LHCN-M2 (cell line): ENCODE measurements at regions not wholly inside any gene's neighbourhood (a gene's known extent, or its start where the extent isn't known, plus 50 kb on each side); places are given as distances from the start of the nearest gene placed in this dataset.
A peak's percentile ranks its signal among the peaks of the same experiment; 100 is the strongest.
"Not testable (repeated sequence)": the region's sequence is repeated elsewhere in the genome, so short reads cannot be mapped to it uniquely, and the experiment has no call there.

Source experiments
- DNase-seq: peaks from one replicate; pipeline ENCODE4 v3.0.0-alpha.2; 2012; ENCODE audit warnings: low read depth

DNA sequence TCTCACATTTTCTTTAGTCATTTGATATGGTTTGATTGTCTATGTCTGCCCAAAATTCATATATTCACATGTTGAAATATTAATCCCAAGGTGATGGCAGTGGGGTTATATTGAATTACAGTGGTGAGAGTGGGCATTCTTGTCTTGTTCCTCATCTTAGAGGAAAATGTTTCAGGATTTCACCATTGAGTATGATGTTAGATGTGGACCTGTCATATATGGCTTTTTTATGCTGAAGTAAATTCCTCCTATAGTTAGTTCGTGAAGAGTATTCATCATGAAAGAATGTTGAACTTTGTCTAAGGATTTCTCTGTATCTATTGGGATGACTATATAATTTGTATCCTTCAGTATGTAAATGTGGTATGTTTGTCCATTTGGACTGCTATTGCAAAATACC lies 512.3 kb upstream of the EPHA5 start:
- DNase-seq, result no peak

GRCh38 chr4:66178906-66179305 lies 508.6 kb upstream of the EPHA5 start:
- peak; percentile 87 for DNase-seq

GRCh38 chr4:66169341-66169740 lies 499.1 kb upstream of the EPHA5 start:
- DNase-seq, result peak; percentile 19

DNA sequence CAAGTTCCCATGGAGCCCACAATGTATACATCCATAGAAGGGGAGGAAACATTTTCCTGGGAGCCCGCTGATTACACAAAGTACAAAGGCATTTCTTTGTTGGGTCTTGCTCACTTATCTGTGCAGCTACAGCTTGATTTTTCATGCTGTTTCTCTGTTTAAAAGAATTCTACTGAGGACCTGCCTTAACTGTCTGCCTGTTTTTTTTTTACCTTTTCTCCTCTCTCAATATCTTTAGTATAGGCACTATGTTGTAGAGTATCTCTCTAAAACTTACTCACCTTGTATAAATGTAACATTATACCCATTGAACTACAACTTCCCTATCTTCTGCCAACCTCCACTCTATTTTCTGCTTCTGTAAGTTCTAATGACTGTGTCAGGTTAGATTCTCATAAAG lies 494.6 kb upstream of the EPHA5 start:
- DNase-seq, result no peak

GRCh38 chr4:66160606-66161005 lies 490.3 kb upstream of the EPHA5 start:
- no peak for DNase-seq

- no peak for DNase-seq
Measured at GRCh38 chr4:66157594-66157993, 487.3 kb upstream of the EPHA5 start.

GRCh38 chr4:66130042-66130441 lies 459.8 kb upstream of the EPHA5 start:
- no peak for DNase-seq

DNA sequence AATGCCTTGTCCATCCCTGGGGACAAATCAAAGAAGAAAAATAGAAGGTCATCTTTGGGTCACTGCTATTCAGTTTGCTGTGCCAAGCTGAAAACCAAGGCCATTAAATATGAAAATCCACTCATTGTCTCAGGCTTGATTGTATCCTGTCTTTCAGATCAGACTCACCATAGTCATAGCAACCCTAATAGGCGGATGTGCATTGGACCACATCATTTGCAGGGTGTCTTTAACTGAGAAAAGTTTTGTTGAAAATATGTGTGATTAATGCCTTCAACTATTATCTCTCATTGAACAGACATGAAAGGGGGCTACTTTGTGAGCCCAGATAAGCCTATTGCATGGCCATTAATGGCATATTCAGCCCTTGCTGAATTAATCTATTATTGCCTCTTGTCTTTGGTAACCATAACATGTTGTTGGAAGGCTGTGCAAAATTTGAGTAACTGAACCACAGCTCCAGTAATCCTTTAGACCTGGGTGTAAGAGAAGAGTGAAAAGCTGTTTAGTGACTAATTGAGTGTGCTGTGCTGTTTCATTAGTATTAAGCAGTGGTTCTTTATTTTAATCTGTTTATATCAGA lies 453.6 kb upstream of the EPHA5 start:
- DNase-seq, result no peak

- DNase-seq, result peak; percentile 15
Measured at GRCh38 chr4:66123190-66123589, 452.9 kb upstream of the EPHA5 start.

- not testable (repeated sequence) for DNase-seq
Measured at GRCh38 chr4:66115231-66115630, 444.9 kb upstream of the EPHA5 start.

- DNase-seq, result peak; percentile 12
Measured at GRCh38 chr4:66108898-66109297, 438.6 kb upstream of the EPHA5 start.

- DNase-seq, result no peak
Measured at GRCh38 chr4:66097218-66097617, 426.9 kb upstream of the EPHA5 start.

GRCh38 chr4:66095065-66095464 lies 424.8 kb upstream of the EPHA5 start:
- no peak for DNase-seq

GRCh38 chr4:66094070-66094469 lies 423.8 kb upstream of the EPHA5 start:
- DNase-seq, result no peak

DNA sequence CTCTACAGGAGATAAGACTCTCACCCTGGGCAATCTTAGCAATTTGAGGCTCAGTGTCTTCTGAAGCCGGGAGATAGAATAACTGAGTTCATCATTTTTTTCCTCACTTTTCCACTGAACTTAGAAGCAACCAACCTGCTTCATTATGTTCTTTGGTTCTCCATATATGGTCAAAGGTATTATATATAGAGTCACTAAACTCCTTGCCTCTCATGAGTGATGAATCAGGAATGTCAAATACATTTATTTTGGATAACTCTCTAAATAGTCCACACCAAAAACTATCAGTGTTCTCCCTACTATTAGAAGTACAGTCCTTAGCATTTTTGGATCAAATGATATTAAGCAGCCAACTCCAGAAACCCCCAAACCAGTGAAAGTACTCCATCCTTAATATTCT lies 421.5 kb upstream of the EPHA5 start:
- no peak for DNase-seq

- no peak for DNase-seq
Measured at GRCh38 chr4:66073961-66074360, 403.7 kb upstream of the EPHA5 start.

DNA sequence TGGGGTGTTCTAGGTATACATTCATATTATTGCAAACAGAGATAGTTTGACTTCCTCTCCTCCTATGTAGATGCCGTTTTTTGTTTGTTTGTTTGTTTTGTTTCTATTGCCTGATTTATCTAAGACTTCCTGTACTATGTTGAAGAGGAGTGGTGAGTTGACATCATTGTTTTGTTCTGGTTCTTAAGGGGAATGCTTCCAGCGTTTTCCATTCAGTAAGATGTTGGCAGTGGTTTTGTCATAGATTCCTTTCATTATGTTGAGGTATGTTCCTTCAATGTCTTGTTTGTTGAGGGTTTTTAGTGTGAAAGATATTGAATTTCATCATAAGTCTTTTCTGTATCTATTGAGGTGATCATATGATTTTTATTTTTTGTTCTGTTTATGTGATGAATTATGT lies 401.6 kb upstream of the EPHA5 start:
- no peak for DNase-seq

DNA sequence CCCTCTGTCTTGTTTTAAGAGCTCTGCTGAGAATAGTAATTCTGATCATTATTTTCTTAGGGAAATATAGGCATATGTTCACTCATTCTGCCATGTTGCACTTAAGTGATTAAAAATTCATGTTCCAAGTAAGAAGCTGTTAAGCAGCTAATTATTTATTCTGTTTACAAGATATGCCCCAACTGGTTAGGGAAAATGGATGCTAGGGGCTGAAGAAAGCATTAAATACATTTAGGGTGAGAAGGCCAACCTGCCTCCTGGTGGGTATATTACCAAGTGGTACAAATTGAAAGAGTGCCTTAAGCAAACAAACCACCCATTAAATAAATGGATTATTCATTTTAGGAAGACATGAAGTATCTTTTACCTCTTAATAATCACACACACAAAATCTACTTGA lies 392.6 kb upstream of the EPHA5 start:
- DNase-seq, result peak; percentile 5

GRCh38 chr4:66062044-66062443 lies 391.8 kb upstream of the EPHA5 start:
- DNase-seq, result peak; percentile 58

DNA sequence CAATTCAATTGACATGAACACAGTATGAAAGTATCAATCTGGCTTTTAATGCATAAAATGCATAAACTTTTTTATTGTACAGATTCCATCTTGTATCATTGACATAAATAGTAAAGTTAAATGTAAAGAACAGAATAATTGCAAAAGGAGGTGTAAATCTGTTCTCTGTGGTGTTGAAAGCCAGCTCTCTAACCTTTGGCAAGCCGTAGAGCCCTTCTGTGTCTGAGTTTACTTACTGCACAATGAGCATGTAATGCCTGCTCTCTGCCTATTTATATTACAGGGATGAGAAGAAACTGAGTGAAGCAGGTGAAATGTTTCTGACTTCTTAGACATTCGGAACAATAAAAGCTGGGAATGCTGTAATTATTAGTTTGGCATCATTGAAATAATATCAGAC lies 389.3 kb upstream of the EPHA5 start:
- DNase-seq, result no peak

- DNase-seq, result no peak
Measured at GRCh38 chr4:66059136-66059535, 388.8 kb upstream of the EPHA5 start.

- no peak for DNase-seq
Measured at GRCh38 chr4:66055999-66056398, 385.7 kb upstream of the EPHA5 start.

GRCh38 chr4:66052426-66052825 lies 382.1 kb upstream of the EPHA5 start:
- DNase-seq, result peak; percentile 9

- DNase-seq, result peak; percentile 58
Measured at GRCh38 chr4:66048861-66049260, 378.6 kb upstream of the EPHA5 start.
